ENCODE measurements at regions not wholly inside any gene's neighbourhood (a gene's known extent, or its start where the extent isn't known, plus 50 kb on each side); places are given as distances from the start of the nearest gene placed in this dataset.
A peak's percentile ranks its signal among the peaks of the same experiment; 100 is the strongest.

GRCh38 chr2:21261591-21261990 lies 137.8 kb downstream of the TDRD15 start:
- TF ChIP-seq Cebpa-rat (IDR thresholded peaks at IDR 0.05): no peak
- no peak overlapping the region for H3K9ac ChIP-seq
- no peak overlapping the region for H3K4me2 ChIP-seq
- no peaks in the 10 kb centered on the region for H3K27me3 ChIP-seq
- H3K4me1 ChIP-seq: peaks cover 7 to 21% (median 18%) of the 10 kb centered on the region in 10 experiments
- H4K20me1 ChIP-seq: no peaks in the 10 kb centered on the region
- no peaks in the 10 kb centered on the region for H3K9me3 ChIP-seq (replicated peaks in 1 of 11)
- H3K36me3 ChIP-seq: no peaks in the 10 kb centered on the region
- no peak overlapping the region for H3K27ac ChIP-seq
- no peak overlapping the region for H3K4me3 ChIP-seq

GRCh38 chr2:21262426-21262940 lies 138.7 kb downstream of the TDRD15 start:
- Histone ChIP-seq H3K27me3 (no peaks in the 10 kb centered on the region), H3K4me2 (no peak overlapping the region), H3K36me3 (no peaks in the 10 kb centered on the region), H4K20me1 (no peaks in the 10 kb centered on the region), H3K4me3 (no peak overlapping the region), H3K4me1 (peaks cover 0 to 17% (median 13%) of the 10 kb centered on the region in 10 experiments; a peak in 16 of 20 replicates), H3K9ac (no peak overlapping the region), H3K9me3 (replicated peaks in 1 of 11) (no peaks in the 10 kb centered on the region), H3K27ac (no peak overlapping the region)
- TF ChIP-seq Cebpa-rat (IDR thresholded peaks at IDR 0.05): no peak

- H4K20me1 ChIP-seq: no peaks in the 10 kb centered on the region
- no peaks in the 10 kb centered on the region for H3K9me3 ChIP-seq (replicated peaks in 1 of 11)
- H3K36me3 ChIP-seq: no peaks in the 10 kb centered on the region
- TF ChIP-seq Cebpa-rat (IDR thresholded peaks at IDR 0.05): no peak
- H3K9ac ChIP-seq: no peak overlapping the region
- peaks cover 2 to 27% (median 23%) of the 10 kb centered on the region in 10 experiments; a peak in 18 of 20 replicates for H3K4me1 ChIP-seq
- H3K4me3 ChIP-seq: no peak overlapping the region
- no peaks in the 10 kb centered on the region for H3K27me3 ChIP-seq
- no peak overlapping the region for H3K4me2 ChIP-seq
- H3K27ac ChIP-seq: no peak overlapping the region
Observed at GRCh38 chr2:21263622-21264021, 139.9 kb downstream of the TDRD15 start.

GRCh38 chr2:21265752-21266151 lies 142.0 kb downstream of the TDRD15 start:
- Histone ChIP-seq H3K27me3 (no peaks in the 10 kb centered on the region), H3K36me3 (no peaks in the 10 kb centered on the region), H3K4me3 (no peak overlapping the region), H3K4me2 (no peak overlapping the region), H3K9ac (no peak overlapping the region), H3K4me1 (peaks cover 7 to 23% (median 14%) of the 10 kb centered on the region in 10 experiments; a peak in 19 of 20 replicates), H3K9me3 (replicated peaks in 1 of 11) (no peaks in the 10 kb centered on the region), H3K27ac (no peak overlapping the region), H4K20me1 (no peaks in the 10 kb centered on the region)
- TF ChIP-seq Cebpa-rat (IDR thresholded peaks at IDR 0.05): no peak

- Histone ChIP-seq H3K27ac (no peak overlapping the region), H3K4me1 (peaks cover 7 to 23% (median 14%) of the 10 kb centered on the region in 10 experiments; a peak in 19 of 20 replicates), H3K9ac (no peak overlapping the region), H3K9me3 (replicated peaks in 1 of 11) (no peaks in the 10 kb centered on the region), H3K4me3 (no peak overlapping the region), H3K4me2 (peak overlapping the region in 9 of 11 experiments; percentile 8 to 71 (median 52); a peak in 17 of 22 replicates), H3K27me3 (no peaks in the 10 kb centered on the region), H4K20me1 (no peaks in the 10 kb centered on the region), H3K36me3 (no peaks in the 10 kb centered on the region)
- TF ChIP-seq Cebpa-rat (IDR thresholded peaks at IDR 0.05): no peak
Observed at GRCh38 chr2:21267232-21267835, 143.6 kb downstream of the TDRD15 start.

- TF ChIP-seq Cebpa-rat (IDR thresholded peaks at IDR 0.05): no peak
- peak overlapping the region in 9 of 11 experiments; percentile 8 to 71 (median 52); a peak in 18 of 22 replicates for H3K4me2 ChIP-seq
- H3K27ac ChIP-seq: no peak overlapping the region
- no peaks in the 10 kb centered on the region for H4K20me1 ChIP-seq
- peaks cover 7 to 23% (median 14%) of the 10 kb centered on the region in 10 experiments; a peak in 19 of 20 replicates for H3K4me1 ChIP-seq
- H3K9me3 ChIP-seq (replicated peaks in 1 of 11): no peaks in the 10 kb centered on the region
- H3K36me3 ChIP-seq: no peaks in the 10 kb centered on the region
- no peaks in the 10 kb centered on the region for H3K27me3 ChIP-seq
- no peak overlapping the region for H3K4me3 ChIP-seq
- no peak overlapping the region for H3K9ac ChIP-seq
Observed at GRCh38 chr2:21268197-21268877, 144.6 kb downstream of the TDRD15 start.

- Histone ChIP-seq H3K36me3 (no peaks in the 10 kb centered on the region), H3K27ac (no peak overlapping the region), H3K4me2 (peak overlapping the region in 4 of 11 experiments; percentile 11 to 71 (median 40); a peak in 6 of 22 replicates), H3K9me3 (replicated peaks in 1 of 11) (no peaks in the 10 kb centered on the region), H4K20me1 (no peaks in the 10 kb centered on the region), H3K4me3 (no peak overlapping the region), H3K9ac (no peak overlapping the region), H3K4me1 (peaks cover 7 to 23% (median 14%) of the 10 kb centered on the region in 10 experiments; a peak in 19 of 20 replicates), H3K27me3 (no peaks in the 10 kb centered on the region)
- no peak for TF ChIP-seq Cebpa-rat (IDR thresholded peaks at IDR 0.05)
Observed at GRCh38 chr2:21268878-21269224, 145.1 kb downstream of the TDRD15 start.

- H3K4me1 ChIP-seq: peaks cover 7 to 23% (median 14%) of the 10 kb centered on the region in 10 experiments; a peak in 19 of 20 replicates
- H3K4me2 ChIP-seq: no peak overlapping the region
- TF ChIP-seq Cebpa-rat (IDR thresholded peaks at IDR 0.05): no peak
- no peaks in the 10 kb centered on the region for H3K27me3 ChIP-seq
- no peak overlapping the region for H3K4me3 ChIP-seq
- H3K36me3 ChIP-seq: no peaks in the 10 kb centered on the region
- no peak overlapping the region for H3K27ac ChIP-seq
- no peaks in the 10 kb centered on the region for H4K20me1 ChIP-seq
- H3K9ac ChIP-seq: no peak overlapping the region
- H3K9me3 ChIP-seq (replicated peaks in 1 of 11): no peaks in the 10 kb centered on the region
Observed at GRCh38 chr2:21269382-21269781, 145.6 kb downstream of the TDRD15 start.

- Histone ChIP-seq H4K20me1 (no peaks in the 10 kb centered on the region), H3K27ac (no peak overlapping the region), H3K36me3 (no peaks in the 10 kb centered on the region), H3K4me1 (peaks cover 7 to 27% (median 18%) of the 10 kb centered on the region in 10 experiments; a peak in 19 of 20 replicates), H3K4me3 (no peak overlapping the region), H3K9me3 (replicated peaks in 1 of 11) (no peaks in the 10 kb centered on the region), H3K4me2 (no peak overlapping the region), H3K27me3 (no peaks in the 10 kb centered on the region), H3K9ac (no peak overlapping the region)
- no peak for TF ChIP-seq Cebpa-rat (IDR thresholded peaks at IDR 0.05)
Observed at GRCh38 chr2:21270083-21270491, 146.3 kb downstream of the TDRD15 start.
